ENCODE measurements at regions not wholly inside any gene's neighbourhood (a gene's known extent, or its start where the extent isn't known, plus 50 kb on each side); places are given as distances from the start of the nearest gene placed in this dataset.

DNA sequence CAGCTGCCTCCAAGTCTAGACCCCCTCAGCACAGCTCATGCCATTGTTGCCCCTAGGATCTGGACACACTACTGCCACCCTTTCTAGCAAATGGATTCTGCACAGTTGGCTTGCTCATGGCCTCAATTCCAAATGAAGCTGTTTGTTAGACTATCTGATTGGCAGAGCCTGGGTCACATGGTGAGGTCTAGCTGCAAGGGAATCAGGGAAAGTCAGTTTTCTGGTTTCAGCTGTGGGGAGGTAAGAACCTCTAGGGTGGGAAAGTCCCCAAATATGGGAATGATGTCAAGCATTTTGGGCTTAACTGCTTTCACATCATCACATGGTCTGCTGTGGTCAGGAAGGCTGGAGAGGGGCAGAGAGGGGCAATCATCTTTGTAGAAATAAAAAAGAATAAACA lies 150.4 kb upstream of the ITGA6 start:
- H3K36me3 ChIP-seq (ENCODE audit: control insufficient read depth in 2 of 3, insufficient read depth in 3 of 3, low read length in 3 of 3) = no peaks in the 10 kb centered on the region
- DNase-seq = no peak
- H3K4me3 ChIP-seq (ENCODE audit: low read length in 3 of 3) = no peak overlapping the region
- FAIRE-seq = no peak
- TF ChIP-seq, protein P1, sequence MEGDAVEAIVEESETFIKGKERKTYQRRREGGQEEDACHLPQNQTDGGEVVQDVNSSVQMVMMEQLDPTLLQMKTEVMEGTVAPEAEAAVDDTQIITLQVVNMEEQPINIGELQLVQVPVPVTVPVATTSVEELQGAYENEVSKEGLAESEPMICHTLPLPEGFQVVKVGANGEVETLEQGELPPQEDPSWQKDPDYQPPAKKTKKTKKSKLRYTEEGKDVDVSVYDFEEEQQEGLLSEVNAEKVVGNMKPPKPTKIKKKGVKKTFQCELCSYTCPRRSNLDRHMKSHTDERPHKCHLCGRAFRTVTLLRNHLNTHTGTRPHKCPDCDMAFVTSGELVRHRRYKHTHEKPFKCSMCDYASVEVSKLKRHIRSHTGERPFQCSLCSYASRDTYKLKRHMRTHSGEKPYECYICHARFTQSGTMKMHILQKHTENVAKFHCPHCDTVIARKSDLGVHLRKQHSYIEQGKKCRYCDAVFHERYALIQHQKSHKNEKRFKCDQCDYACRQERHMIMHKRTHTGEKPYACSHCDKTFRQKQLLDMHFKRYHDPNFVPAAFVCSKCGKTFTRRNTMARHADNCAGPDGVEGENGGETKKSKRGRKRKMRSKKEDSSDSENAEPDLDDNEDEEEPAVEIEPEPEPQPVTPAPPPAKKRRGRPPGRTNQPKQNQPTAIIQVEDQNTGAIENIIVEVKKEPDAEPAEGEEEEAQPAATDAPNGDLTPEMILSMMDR (IDR thresholded peaks at IDR 0.05; ENCODE audit: borderline replicate concordance, extremely low read depth, insufficient read depth) = no peak
- H3K9me3 ChIP-seq (ENCODE audit: control insufficient read depth in 2 of 3, insufficient read depth in 1 of 3, low read length in 3 of 3) = peaks cover 0 to 4% (median 0%) of the 10 kb centered on the region in 3 donors
- no peak overlapping the region for H3K27ac ChIP-seq (ENCODE audit: low read depth in 2 of 2, low read length in 2 of 2)
- H3K27me3 ChIP-seq (ENCODE audit: control insufficient read depth, insufficient read depth, low read length) = no peaks in the 10 kb centered on the region
- no peaks in the 10 kb centered on the region for H3K4me1 ChIP-seq (ENCODE audit: control insufficient read depth in 2 of 3, insufficient read depth in 2 of 3, low read depth in 1 of 3, low read length in 3 of 3)
- H3K9ac ChIP-seq (ENCODE audit: low read length in 3 of 3) = no peak overlapping the region
- intact Hi-C loops (cut with DNase I) = no loop called here

DNA sequence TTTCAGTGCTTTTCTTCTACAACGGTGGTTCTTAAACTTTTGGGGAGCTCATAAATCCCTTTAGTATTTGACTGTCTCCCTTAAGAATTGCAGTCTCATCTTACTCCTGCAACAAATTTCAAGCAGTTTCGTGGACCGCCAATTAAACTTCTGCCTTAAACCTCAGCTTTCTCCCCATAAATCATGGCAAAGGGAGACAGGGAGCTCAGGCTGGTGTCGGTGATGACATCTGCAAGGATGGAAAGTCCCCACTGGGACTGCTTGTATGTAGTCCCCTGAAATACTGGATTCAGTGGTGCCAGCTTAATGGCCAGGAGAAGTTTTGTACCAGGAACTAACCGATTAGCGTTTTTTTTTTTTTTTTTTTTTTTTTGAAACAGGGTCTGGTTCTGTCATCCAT lies 148.7 kb upstream of the ITGA6 start:
- TF ChIP-seq, protein P1 (IDR thresholded peaks at IDR 0.05; ENCODE audit: borderline replicate concordance, extremely low read depth, insufficient read depth) = no peak
- FAIRE-seq = no peak
- intact Hi-C loops (cut with DNase I) = no loop called here

DNA sequence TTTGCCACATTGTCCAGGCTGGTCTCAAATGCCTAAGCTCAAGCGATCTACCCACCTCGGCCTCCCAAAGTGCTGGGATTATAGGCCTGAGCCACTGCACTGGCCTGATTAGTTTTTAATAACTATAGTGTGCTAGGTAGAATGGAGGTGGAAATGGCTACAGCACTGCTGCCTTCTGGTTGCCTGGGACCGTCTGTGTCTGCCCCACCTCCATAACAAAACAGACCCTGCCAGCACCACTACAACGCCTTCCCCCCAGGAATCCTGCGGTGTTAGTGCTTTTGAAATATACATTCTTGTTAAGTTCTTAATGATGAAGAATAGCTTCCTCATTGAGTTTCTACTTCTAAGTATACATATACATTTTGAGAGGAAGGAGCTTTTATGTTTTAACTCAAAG lies 148.2 kb upstream of the ITGA6 start:
- Histone ChIP-seq H3K4me1 (ENCODE audit: control insufficient read depth in 2 of 3, insufficient read depth in 2 of 3, low read depth in 1 of 3, low read length in 3 of 3) (no peaks in the 10 kb centered on the region), H3K27ac (ENCODE audit: low read depth in 2 of 2, low read length in 2 of 2) (no peak overlapping the region), H3K4me3 (ENCODE audit: low read length in 3 of 3) (no peak overlapping the region), H3K27me3 (ENCODE audit: control insufficient read depth, insufficient read depth, low read length) (no peaks in the 10 kb centered on the region), H3K9me3 (ENCODE audit: control insufficient read depth in 2 of 3, insufficient read depth in 1 of 3, low read length in 3 of 3) (peaks cover 0 to 4% (median 0%) of the 10 kb centered on the region in 3 donors), H3K36me3 (ENCODE audit: control insufficient read depth in 2 of 3, insufficient read depth in 3 of 3, low read length in 3 of 3) (no peaks in the 10 kb centered on the region), H3K9ac (ENCODE audit: low read length in 3 of 3) (no peak overlapping the region)
- TF ChIP-seq, protein P1 (IDR thresholded peaks at IDR 0.05; ENCODE audit: borderline replicate concordance, extremely low read depth, insufficient read depth) = no peak
- DNase-seq (no peak), FAIRE-seq (no peak)
- intact Hi-C loops (cut with DNase I) = no loop called here

More for the DNA sequence above, 148.7 kb upstream of the ITGA6 start:
- H3K27me3 ChIP-seq (ENCODE audit: control insufficient read depth, insufficient read depth, low read length) = no peaks in the 10 kb centered on the region
- peaks cover 0 to 4% (median 0%) of the 10 kb centered on the region in 3 donors for H3K9me3 ChIP-seq (ENCODE audit: control insufficient read depth in 2 of 3, insufficient read depth in 1 of 3, low read length in 3 of 3)
- no peak overlapping the region for H3K4me3 ChIP-seq (ENCODE audit: low read length in 3 of 3)
- no peak overlapping the region for H3K27ac ChIP-seq (ENCODE audit: low read depth in 2 of 2, low read length in 2 of 2)
- no peak overlapping the region for H3K9ac ChIP-seq (ENCODE audit: low read length in 3 of 3)
- no peaks in the 10 kb centered on the region for H3K36me3 ChIP-seq (ENCODE audit: control insufficient read depth in 2 of 3, insufficient read depth in 3 of 3, low read length in 3 of 3)
- H3K4me1 ChIP-seq (ENCODE audit: control insufficient read depth in 2 of 3, insufficient read depth in 2 of 3, low read depth in 1 of 3, low read length in 3 of 3) = no peaks in the 10 kb centered on the region
- DNase-seq = peak in 1 of 5 donors; percentile 71

DNA sequence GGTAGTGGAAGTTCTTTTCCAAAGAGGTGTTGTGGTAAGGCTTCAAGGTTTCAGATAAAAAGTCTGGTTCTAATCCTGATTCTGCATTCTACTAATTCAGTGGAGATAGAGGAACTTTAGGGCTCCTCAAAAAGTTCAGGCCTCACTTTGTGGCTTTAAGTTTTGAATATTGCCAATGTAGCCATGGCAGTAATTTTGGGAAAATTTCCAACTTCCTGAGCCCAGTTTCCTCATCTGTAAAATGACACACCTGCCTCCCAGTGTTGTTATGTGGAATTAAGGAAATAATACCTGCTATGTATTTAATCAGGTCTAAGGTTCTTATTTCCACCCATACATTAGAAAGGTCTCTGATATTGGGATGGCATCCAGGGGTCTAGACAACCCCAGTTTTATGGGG lies 147.6 kb upstream of the ITGA6 start:
- no peak overlapping the region for H3K4me3 ChIP-seq (ENCODE audit: low read length in 3 of 3)
- H3K36me3 ChIP-seq (ENCODE audit: control insufficient read depth in 2 of 3, insufficient read depth in 3 of 3, low read length in 3 of 3) = no peaks in the 10 kb centered on the region
- H3K27ac ChIP-seq (ENCODE audit: low read depth in 2 of 2, low read length in 2 of 2) = no peak overlapping the region
- H3K9me3 ChIP-seq (ENCODE audit: control insufficient read depth in 2 of 3, insufficient read depth in 1 of 3, low read length in 3 of 3) = peaks cover 0 to 4% (median 0%) of the 10 kb centered on the region in 3 donors
- DNase-seq (no peak), FAIRE-seq (no peak)
- H3K9ac ChIP-seq (ENCODE audit: low read length in 3 of 3) = no peak overlapping the region
- TF ChIP-seq, protein P1 (IDR thresholded peaks at IDR 0.05; ENCODE audit: borderline replicate concordance, extremely low read depth, insufficient read depth) = no peak
- H3K27me3 ChIP-seq (ENCODE audit: control insufficient read depth, insufficient read depth, low read length) = no peaks in the 10 kb centered on the region
- no peaks in the 10 kb centered on the region for H3K4me1 ChIP-seq (ENCODE audit: control insufficient read depth in 2 of 3, insufficient read depth in 2 of 3, low read depth in 1 of 3, low read length in 3 of 3)
- intact Hi-C loops (cut with DNase I) = no loop called here
